GM21619 (cell line): ENCODE measurements at regions not wholly inside any gene's neighbourhood (a gene's known extent, or its start where the extent isn't known, plus 50 kb on each side); places are given as distances from the start of the nearest gene placed in this dataset.
"Not testable (repeated sequence)": the region's sequence is repeated elsewhere in the genome, so short reads cannot be mapped to it uniquely, and the experiment has no call there.

Source experiments
- ATAC-seq: cut with Tn5 transposase; IDR thresholded peaks from one replicate; pipeline ENCODE4 v1.9.1; 2021; ENCODE audit not compliant: unreplicated experiment

GRCh38 chr6:167229586-167229985, 61.5 kb upstream of the UNC93A start:
- no peak for ATAC-seq

- ATAC-seq = no peak
Measured at GRCh38 chr6:167230288-167230687, 60.8 kb upstream of the UNC93A start.

GRCh38 chr6:167232356-167232755, 58.8 kb upstream of the UNC93A start:
- no peak for ATAC-seq

GRCh38 chr6:167233490-167233889, 57.6 kb upstream of the UNC93A start:
- ATAC-seq = no peak

- not testable (repeated sequence) for ATAC-seq
Measured at GRCh38 chr6:167234576-167234975, 56.5 kb upstream of the UNC93A start.

GRCh38 chr6:167235005-167235404, 56.1 kb upstream of the UNC93A start:
- no peak for ATAC-seq

- no peak for ATAC-seq
Measured at GRCh38 chr6:167235421-167236238, 55.5 kb upstream of the UNC93A start.

- ATAC-seq = no peak
Measured at GRCh38 chr6:167236239-167236571, 54.9 kb upstream of the UNC93A start.

GRCh38 chr6:167237438-167238145, 53.5 kb upstream of the UNC93A start:
- ATAC-seq = no peak

GRCh38 chr6:167238146-167238693, 52.9 kb upstream of the UNC93A start:
- no peak for ATAC-seq

- ATAC-seq = no peak
Measured at GRCh38 chr6:167238694-167239467, 52.2 kb upstream of the UNC93A start.

GRCh38 chr6:167239470-167239869, 51.6 kb upstream of the UNC93A start:
- ATAC-seq = not testable (repeated sequence)

GRCh38 chr6:167240034-167240541, 51.0 kb upstream of the UNC93A start:
- no peak for ATAC-seq
